Inflammatory macrophage (primary cell): ENCODE measurements at regions not wholly inside any gene's neighbourhood (a gene's known extent, or its start where the extent isn't known, plus 50 kb on each side); places are given as distances from the start of the nearest gene placed in this dataset.

Experiments
- DNase-seq, 2 donors: peaks; one replicate each; pipeline ENCODE4 v3.0.0-alpha.2; 2020 to 2022

DNA sequence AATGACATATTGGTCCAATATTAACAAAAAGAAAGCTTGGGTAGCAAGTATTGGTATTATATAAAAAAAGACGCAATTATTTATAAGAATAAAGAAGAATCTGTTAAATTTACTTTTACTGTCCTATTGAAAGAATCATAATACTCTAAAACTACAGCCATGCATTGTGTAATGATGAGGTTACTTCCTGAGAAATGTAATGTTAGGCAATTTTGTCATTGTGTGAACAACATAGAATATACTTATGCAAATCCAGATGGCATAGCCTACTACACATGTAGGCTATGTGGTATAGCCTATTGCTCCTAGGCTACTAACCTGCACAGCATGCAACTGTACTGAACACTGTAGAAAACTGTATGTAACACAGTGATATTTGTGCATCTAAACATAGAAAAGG is 121.2 kb upstream of the PTGFR start:
- no peak for DNase-seq

- no peak for DNase-seq
Measured at GRCh38 chr1:78370356-78370755, 120.4 kb upstream of the PTGFR start.

DNA sequence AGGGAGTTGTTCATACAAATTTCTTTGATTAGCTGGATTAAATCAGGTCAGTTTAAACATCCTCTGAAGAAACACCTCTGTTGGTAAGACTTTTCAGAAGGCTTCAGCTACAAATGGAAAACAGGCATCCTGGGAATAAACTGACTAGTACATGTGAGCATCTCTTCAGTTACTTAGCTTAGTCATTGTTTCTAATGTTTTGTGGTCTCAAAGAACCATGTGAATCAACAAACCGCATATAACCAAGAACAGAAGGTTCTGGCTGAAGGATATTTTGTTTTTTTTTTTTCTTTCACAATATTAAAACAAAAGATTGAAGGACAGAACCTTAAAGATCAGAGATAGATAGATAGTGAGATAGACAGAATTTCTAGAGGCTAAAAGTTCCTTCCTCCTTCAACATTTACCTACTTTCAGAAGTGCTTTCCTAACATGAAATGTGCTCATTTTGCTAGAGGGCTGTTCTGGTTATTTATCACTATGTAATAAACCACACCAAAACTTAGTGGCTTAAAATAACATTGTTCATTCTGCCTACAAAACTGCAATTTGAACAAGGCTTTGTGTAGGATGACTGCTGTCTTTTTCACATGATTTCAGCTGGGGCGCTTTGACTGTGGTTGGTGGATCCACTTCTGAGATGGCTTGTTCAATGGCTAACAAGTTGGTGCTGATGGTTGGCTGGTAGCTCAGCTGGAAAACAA is 119.8 kb upstream of the PTGFR start:
- no peak for DNase-seq

- DNase-seq = no peak
Measured at GRCh38 chr1:78373676-78374075, 117.1 kb upstream of the PTGFR start.

- DNase-seq = no peak
Measured at GRCh38 chr1:78375996-78376395, 114.8 kb upstream of the PTGFR start.

GRCh38 chr1:78377356-78377928 is 113.3 kb upstream of the PTGFR start:
- DNase-seq = no peak

GRCh38 chr1:78383923-78384322 is 106.9 kb upstream of the PTGFR start:
- DNase-seq = no peak

GRCh38 chr1:78385744-78386462 is 104.9 kb upstream of the PTGFR start:
- no peak for DNase-seq

- no peak for DNase-seq
Measured at GRCh38 chr1:78387201-78387600, 103.6 kb upstream of the PTGFR start.

DNA sequence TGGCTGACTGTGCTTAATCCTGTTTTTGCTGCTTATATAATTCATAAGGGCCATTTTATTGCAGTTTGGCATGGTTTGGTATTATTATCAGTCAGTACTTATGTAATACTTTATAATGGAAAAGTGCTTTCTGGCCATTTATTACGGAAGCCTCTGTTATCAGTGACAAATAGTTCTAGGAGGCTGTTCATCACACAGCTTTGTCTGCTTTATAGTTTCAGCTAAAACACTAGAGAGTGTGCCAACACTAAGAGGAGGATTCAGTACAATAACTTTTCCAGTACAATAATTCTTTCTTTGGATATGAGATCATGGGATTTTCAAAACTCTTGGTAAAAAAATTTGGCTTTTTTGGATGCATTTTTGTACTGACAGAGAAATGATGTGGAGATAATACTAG is 102.9 kb upstream of the PTGFR start:
- DNase-seq = no peak

- no peak for DNase-seq
Measured at GRCh38 chr1:78388275-78388674, 102.5 kb upstream of the PTGFR start.

- no peak for DNase-seq
Measured at GRCh38 chr1:78401148-78401547, 89.6 kb upstream of the PTGFR start.

- no peak for DNase-seq
Measured at GRCh38 chr1:78408192-78408591, 82.6 kb upstream of the PTGFR start.

DNA sequence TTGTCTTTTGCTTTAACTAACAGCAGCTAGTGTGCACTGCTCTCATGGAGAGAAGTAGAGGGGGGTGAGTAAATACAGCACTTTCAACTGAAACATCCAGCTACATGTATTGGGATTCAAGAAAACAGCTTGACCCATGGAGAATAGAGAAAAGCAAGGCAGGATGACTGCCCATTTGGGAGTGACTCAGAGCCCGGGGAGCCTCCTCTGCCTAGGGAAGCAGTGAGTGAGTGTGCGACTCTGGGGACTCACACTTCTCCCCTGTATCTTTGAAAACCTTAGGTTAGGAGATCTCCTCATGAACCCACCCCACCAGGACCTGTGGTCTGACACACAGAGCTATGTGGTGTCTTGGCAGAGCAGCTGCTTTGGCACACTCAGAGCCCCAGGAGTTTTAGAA is 82.0 kb upstream of the PTGFR start:
- no peak for DNase-seq

- DNase-seq = no peak
Measured at GRCh38 chr1:78410643-78411042, 80.1 kb upstream of the PTGFR start.

DNA sequence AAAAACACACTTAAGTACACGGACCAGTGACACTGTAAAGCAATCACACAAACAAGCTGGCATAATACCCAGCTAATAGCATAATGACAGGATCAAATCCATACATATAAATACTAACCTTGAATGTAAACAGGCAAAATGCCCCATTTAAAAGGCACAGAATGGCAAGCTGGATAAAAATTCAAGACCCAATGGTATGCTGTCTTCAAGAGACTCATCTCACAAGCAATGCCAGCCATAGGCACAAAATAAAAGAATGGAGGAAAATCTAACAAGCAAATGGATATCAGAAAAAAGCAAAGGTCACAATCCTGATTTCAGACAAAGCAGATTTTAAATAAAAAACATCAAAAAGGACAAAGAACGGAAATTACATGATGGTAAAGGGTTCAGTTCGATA is 79.1 kb upstream of the PTGFR start:
- no peak for DNase-seq

DNA sequence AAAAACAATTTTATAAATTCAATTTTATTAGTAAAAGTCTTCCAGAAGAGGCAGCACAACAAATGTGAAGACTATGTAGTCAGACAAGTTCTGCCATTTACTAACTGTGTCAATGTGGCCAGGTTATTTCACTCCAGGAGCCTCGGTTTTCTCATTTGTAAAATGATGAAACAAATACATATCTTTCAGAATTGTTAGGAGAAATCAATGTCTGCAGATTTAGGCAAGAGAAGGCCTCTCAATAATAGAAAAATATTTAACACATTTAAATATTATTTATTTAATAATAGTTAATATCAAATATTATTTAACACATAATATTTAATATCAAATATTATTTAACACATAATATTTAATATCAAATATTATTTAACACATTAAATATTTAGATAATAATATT is 75.6 kb upstream of the PTGFR start:
- DNase-seq = no peak

DNA sequence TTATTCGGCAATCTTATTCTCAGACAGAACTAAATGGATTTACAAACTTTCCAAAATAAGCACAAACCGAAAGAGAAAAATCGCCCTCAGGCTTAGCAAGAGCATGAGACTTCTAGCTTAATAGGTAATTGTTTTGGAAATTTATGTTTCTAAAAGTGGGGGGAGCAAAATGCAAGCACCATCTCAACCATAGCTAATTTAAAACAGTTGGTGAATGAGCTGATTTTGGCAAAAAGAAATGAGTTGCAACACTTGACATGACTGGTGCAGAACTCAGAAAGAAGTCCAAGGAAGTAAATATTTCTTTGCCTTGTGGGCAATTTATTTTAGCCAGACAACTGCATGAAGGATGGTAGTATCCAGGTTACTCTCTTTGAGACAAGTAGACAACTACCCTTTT is 71.5 kb upstream of the PTGFR start:
- DNase-seq = no peak

DNA sequence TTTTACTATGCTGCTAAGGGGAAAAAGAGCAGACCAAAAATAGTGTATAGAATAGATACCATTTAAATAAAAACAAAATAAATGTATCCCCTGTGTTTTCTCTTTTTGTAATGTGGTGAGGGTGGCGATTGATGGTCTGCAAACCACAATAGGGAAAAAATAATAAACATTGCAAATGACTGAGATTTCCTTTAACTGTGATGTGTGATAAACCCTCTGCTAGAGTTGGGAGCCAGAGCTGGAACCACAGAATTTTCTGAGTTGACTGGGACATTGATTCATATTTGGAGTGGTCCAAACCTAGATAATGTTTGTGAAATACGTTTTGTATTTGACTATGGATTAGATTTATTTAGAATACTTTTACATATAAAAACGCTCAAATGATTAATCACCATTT is 70.6 kb upstream of the PTGFR start:
- no peak for DNase-seq

GRCh38 chr1:78420688-78421087 is 70.1 kb upstream of the PTGFR start:
- DNase-seq = no peak

DNA sequence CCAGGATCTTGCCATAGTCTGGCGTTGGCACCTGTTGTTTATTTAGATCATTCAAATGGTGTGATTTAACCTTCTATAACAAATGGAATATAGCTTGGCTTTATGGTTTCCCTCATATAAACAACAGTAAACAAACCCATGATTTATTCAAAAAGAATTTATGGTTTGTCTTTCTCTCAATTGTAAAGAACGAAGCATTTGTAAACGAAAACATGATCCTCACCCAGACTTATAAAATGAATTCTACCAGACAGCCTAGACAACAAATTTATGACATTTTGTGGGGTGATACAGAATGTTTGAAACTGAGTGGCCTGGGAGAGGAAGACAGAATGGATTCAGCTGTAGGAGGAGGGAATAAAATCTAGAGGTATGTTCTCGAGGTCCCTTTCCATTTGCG is 66.1 kb upstream of the PTGFR start:
- no peak for DNase-seq

DNA sequence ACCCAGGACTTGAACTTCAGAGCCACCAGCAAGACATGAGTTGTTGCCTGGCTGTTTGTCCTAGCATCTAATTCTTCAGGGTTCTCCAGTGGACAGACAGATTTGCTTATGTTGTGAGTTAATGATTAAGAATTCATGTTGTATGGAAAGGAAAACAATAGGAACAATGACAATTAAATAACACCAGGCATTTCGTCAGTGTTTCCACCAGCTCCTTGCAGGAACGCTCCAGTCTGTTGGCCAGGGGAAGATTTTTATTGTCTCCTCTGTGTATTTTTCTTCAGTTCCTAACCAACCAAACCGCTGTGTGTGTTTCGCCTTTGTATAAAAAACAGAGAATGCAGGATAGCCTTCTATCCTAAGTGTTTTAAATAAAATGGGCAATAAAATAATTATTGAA is 64.4 kb upstream of the PTGFR start:
- DNase-seq = no peak

DNA sequence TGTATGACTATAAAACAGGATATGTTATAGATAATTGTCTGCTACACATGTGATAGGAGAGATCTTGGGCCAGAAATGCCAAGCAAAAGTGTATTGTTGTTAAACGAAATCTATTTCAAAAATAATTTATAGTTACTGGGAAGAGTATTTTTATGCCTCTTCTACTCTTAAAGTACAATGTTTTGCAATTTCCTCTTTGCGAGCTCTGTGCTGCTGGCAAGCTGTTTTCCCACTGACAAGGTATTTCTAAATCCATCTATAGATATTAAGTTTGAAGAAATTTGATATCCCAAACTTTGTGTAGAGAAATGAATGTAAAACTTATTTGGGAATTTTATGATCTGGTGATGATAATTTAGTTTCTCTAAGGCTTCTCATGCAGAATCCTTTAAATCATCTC is 63.3 kb upstream of the PTGFR start:
- no peak for DNase-seq

GRCh38 chr1:78432016-78432415 is 58.8 kb upstream of the PTGFR start:
- no peak for DNase-seq
